Natural killer cell (primary cell): ENCODE measurements at regions not wholly inside any gene's neighbourhood (a gene's known extent, or its start where the extent isn't known, plus 50 kb on each side); places are given as distances from the start of the nearest gene placed in this dataset.

ENCODE experiments used
- ATAC-seq, 3 donors: fragments of 150-1000 bp in 2 of 3; fragments of 200-7000 bp in 1 of 3; cut with Tn5 transposase; 1 replicate in 1 of 3; 2 replicates in 2 of 3; pipeline ENCODE4 v1.10.0; 2021; ENCODE audit warnings: mild to moderate bottlenecking in 2 of 3, moderate library complexity in 2 of 3
- DNase-seq, 2 donors: peaks; one replicate each; pipeline versions ENCODE4 v3.0.0 to v3.0.0-alpha.2; 2013 to 2021; ENCODE audit warnings: mixed read lengths in 1 of 2
- H3K27ac ChIP-seq: one replicate; pipeline ENCODE4 v1.5.1; 2013; ENCODE audit warnings: mild to moderate bottlenecking, low read length
- H3K27me3 ChIP-seq: one replicate; pipeline ENCODE4 v1.6.1; 2013; ENCODE audit warnings: low read length; ENCODE audit not compliant: control insufficient read depth, insufficient read depth
- H3K36me3 ChIP-seq: one replicate; pipeline ENCODE4 v1.6.1; 2013; ENCODE audit warnings: low read length; ENCODE audit not compliant: control insufficient read depth, insufficient read depth
- H3K4me1 ChIP-seq: one replicate; pipeline ENCODE4 v1.6.1; 2013; ENCODE audit warnings: low read length; ENCODE audit not compliant: control insufficient read depth, insufficient read depth
- H3K4me3 ChIP-seq: one replicate; pipeline ENCODE4 v1.5.1; 2013; ENCODE audit warnings: low read length
- H3K9me3 ChIP-seq: one replicate; pipeline ENCODE4 v1.6.1; 2013; ENCODE audit warnings: low read length; ENCODE audit not compliant: control insufficient read depth, insufficient read depth
- H3K27ac Mint-ChIP-seq, 2 donors: one replicate each; pipeline ENCODE4 v1.8.0; 2022; ENCODE audit warnings: mild to moderate bottlenecking in 2 of 2, mixed read lengths in 2 of 2, moderate library complexity in 1 of 2
- H3K27me3 Mint-ChIP-seq, 2 donors: one replicate each; pipeline ENCODE4 v1.8.0; 2022; ENCODE audit warnings: low read depth in 2 of 2, mixed read lengths in 2 of 2
- H3K36me3 Mint-ChIP-seq: one replicate; pipeline ENCODE4 v1.8.0; 2022; ENCODE audit warnings: mixed read lengths
- H3K4me1 Mint-ChIP-seq, 2 donors: one replicate each; pipeline ENCODE4 v1.8.0; 2022; ENCODE audit warnings: mixed read lengths in 2 of 2
- H3K4me3 Mint-ChIP-seq: one replicate; pipeline ENCODE4 v1.8.0; 2022; ENCODE audit warnings: mild to moderate bottlenecking, moderate library complexity, mixed read lengths
- H3K9me3 Mint-ChIP-seq, 2 donors: one replicate each; pipeline ENCODE4 v1.8.0; 2022; ENCODE audit warnings: mixed read lengths in 2 of 2
- CTCF ChIP-seq: fragments of 200-600 bp; IDR thresholded peaks from one replicate; pipeline ENCODE4 v1.8.0; 2022; ENCODE audit warnings: antibody characterized with exemption
- WGBS: methylation state at CpG from one replicate; pipeline ENCODE4 v1.1.7; 2013; ENCODE audit warnings: missing lambda C conversion rate; ENCODE audit not compliant: insufficient coverage; 5-methylcytosine and 5-hydroxymethylcytosine counted together
- intact Hi-C: fragments of 100-400 bp; cut with micrococcal nuclease; formaldehyde crosslinking; loops from one replicate; pipeline ENCODE4 v1.14.2; 2022

GRCh38 chr4:74522251-74522991 lies 77.5 kb downstream of the AREG start:
- Histone ChIP-seq H3K4me3 (no peak overlapping the region), H3K27me3 (no peaks in the 10 kb centered on the region), H3K27ac (no peak overlapping the region), H3K9me3 (no peaks in the 10 kb centered on the region), H3K4me1 (no peaks in the 10 kb centered on the region), H3K36me3 (no peaks in the 10 kb centered on the region)
- no peak for ATAC-seq
- DNase-seq, result no peak
- intact Hi-C loops, result no loop called here
- Mint-ChIP-seq H3K27me3 (peaks cover 0 to 3% of the 10 kb centered on the region in 2 donors), H3K36me3 (no peaks in the 10 kb centered on the region), H3K4me3 (no peak overlapping the region), H3K27ac (no peak overlapping the region), H3K9me3 (no peaks in the 10 kb centered on the region), H3K4me1 (no peaks in the 10 kb centered on the region)
- 83% methylated on average over 1 of the region's 3 CpGs for WGBS
- no peak for TF ChIP-seq CTCF

GRCh38 chr4:74523096-74523495 lies 78.2 kb downstream of the AREG start:
- H3K36me3 Mint-ChIP-seq, result no peaks in the 10 kb centered on the region
- WGBS, result no CpG with 5 or more reads among the region's 1 CpG
- no peaks in the 10 kb centered on the region for H3K4me1 Mint-ChIP-seq
- Histone ChIP-seq H3K27ac (no peak overlapping the region), H3K27me3 (no peaks in the 10 kb centered on the region), H3K4me1 (no peaks in the 10 kb centered on the region), H3K9me3 (no peaks in the 10 kb centered on the region), H3K4me3 (no peak overlapping the region), H3K36me3 (no peaks in the 10 kb centered on the region)
- intact Hi-C loops, result no loop called here
- H3K27me3 Mint-ChIP-seq, result peaks cover 0 to 3% of the 10 kb centered on the region in 2 donors
- H3K9me3 Mint-ChIP-seq, result no peaks in the 10 kb centered on the region
- ATAC-seq (no peak), DNase-seq (no peak)
- H3K27ac Mint-ChIP-seq, result no peak overlapping the region
- H3K4me3 Mint-ChIP-seq, result no peak overlapping the region
- no peak for TF ChIP-seq CTCF

GRCh38 chr4:74524985-74525384 lies 80.0 kb downstream of the AREG start:
- H3K27me3 ChIP-seq, result no peaks in the 10 kb centered on the region
- H3K27ac ChIP-seq, result no peak overlapping the region
- H3K4me1 Mint-ChIP-seq, result no peaks in the 10 kb centered on the region
- TF ChIP-seq CTCF, result no peak
- H3K4me3 Mint-ChIP-seq, result no peak overlapping the region
- H3K9me3 Mint-ChIP-seq, result no peaks in the 10 kb centered on the region
- H3K27me3 Mint-ChIP-seq, result peaks cover 0 to 3% of the 10 kb centered on the region in 2 donors
- no peak overlapping the region for H3K4me3 ChIP-seq
- H3K36me3 ChIP-seq, result no peaks in the 10 kb centered on the region
- ATAC-seq (no peak), DNase-seq (no peak)
- H3K36me3 Mint-ChIP-seq, result no peaks in the 10 kb centered on the region
- no peak overlapping the region for H3K27ac Mint-ChIP-seq
- intact Hi-C loops, result no loop called here
- H3K9me3 ChIP-seq, result no peaks in the 10 kb centered on the region
- no peaks in the 10 kb centered on the region for H3K4me1 ChIP-seq

GRCh38 chr4:74527049-74527448 lies 82.1 kb downstream of the AREG start:
- intact Hi-C loops, result no loop called here
- Mint-ChIP-seq H3K36me3 (no peaks in the 10 kb centered on the region), H3K9me3 (no peaks in the 10 kb centered on the region), H3K4me3 (no peak overlapping the region), H3K27me3 (peaks cover 0 to 3% of the 10 kb centered on the region in 2 donors), H3K4me1 (no peaks in the 10 kb centered on the region), H3K27ac (no peak overlapping the region)
- no peak for TF ChIP-seq CTCF
- Histone ChIP-seq H3K36me3 (no peaks in the 10 kb centered on the region), H3K4me3 (no peak overlapping the region), H3K9me3 (no peaks in the 10 kb centered on the region), H3K4me1 (no peaks in the 10 kb centered on the region), H3K27me3 (no peaks in the 10 kb centered on the region), H3K27ac (no peak overlapping the region)
- 80% methylated on average over 1 of the region's 1 CpG for WGBS
- DNase-seq, result no peak
- ATAC-seq, result no peak
